ENCODE measurements at regions not wholly inside any gene's neighbourhood (a gene's known extent, or its start where the extent isn't known, plus 50 kb on each side); places are given as distances from the start of the nearest gene placed in this dataset.

DNA sequence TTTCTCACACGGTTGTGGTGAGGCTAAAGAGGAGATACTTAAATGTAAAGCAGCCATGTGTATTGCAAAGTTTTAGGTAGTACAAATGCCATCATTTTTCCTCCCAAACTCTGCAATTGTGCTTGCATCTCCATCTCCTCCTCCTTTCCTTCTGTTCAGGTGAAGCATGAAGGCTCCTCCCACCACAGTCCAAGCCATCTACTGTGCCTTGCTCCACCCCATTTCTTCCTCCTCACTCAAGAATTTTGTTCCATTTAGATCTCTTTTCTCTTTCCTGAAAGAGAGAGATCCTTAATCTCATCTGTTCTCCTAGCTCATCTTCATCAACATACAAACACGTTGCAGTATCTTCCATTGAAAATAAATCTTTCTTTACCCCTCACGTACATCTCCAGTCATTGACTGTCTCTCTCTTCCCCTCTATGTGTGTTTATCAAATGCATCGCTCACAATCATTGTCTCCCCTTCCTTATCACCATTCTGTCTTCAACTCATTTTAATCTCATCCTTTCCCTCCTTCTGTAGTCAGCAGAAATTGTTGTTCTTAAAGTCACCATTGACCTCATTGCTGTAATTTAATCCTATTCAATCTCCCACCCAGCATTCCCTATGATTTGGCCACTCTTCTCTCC is 392.1 kb downstream of the RAD51AP2 start:
- TF ChIP-seq, protein P1, sequence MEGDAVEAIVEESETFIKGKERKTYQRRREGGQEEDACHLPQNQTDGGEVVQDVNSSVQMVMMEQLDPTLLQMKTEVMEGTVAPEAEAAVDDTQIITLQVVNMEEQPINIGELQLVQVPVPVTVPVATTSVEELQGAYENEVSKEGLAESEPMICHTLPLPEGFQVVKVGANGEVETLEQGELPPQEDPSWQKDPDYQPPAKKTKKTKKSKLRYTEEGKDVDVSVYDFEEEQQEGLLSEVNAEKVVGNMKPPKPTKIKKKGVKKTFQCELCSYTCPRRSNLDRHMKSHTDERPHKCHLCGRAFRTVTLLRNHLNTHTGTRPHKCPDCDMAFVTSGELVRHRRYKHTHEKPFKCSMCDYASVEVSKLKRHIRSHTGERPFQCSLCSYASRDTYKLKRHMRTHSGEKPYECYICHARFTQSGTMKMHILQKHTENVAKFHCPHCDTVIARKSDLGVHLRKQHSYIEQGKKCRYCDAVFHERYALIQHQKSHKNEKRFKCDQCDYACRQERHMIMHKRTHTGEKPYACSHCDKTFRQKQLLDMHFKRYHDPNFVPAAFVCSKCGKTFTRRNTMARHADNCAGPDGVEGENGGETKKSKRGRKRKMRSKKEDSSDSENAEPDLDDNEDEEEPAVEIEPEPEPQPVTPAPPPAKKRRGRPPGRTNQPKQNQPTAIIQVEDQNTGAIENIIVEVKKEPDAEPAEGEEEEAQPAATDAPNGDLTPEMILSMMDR (conservative IDR thresholded peaks at IDR 0.05): no peak
- no peak for TF ChIP-seq EZH2 (IDR thresholded peaks at IDR 0.05; ENCODE audit: low read depth)

All from PC-9 (cell line).